GM12872 (cell line): ENCODE measurements at regions not wholly inside any gene's neighbourhood (a gene's known extent, or its start where the extent isn't known, plus 50 kb on each side); places are given as distances from the start of the nearest gene placed in this dataset.

Source experiments
- CTCF ChIP-seq: IDR thresholded peaks from 3 replicates; pipeline ENCODE4 v1.5.1; 2011; ENCODE audit warnings: low read depth, mild to moderate bottlenecking, low read length, moderate library complexity; ENCODE audit not compliant: insufficient read depth

GRCh38 chr2:71849111-71849510 is 298.6 kb downstream of the CYP26B1 start:
- no peak for TF ChIP-seq CTCF

- no peak for TF ChIP-seq CTCF
Observed at GRCh38 chr2:71846669-71847291, 300.9 kb downstream of the CYP26B1 start.

- TF ChIP-seq CTCF, result no peak
Observed at GRCh38 chr2:71846072-71846471, 301.6 kb downstream of the CYP26B1 start.

- TF ChIP-seq CTCF, result no peak
Observed at GRCh38 chr2:71844967-71845366, 302.7 kb downstream of the CYP26B1 start.

- no peak for TF ChIP-seq CTCF
Observed at GRCh38 chr2:71843391-71843850, 304.2 kb downstream of the CYP26B1 start.

- TF ChIP-seq CTCF, result no peak
Observed at GRCh38 chr2:71842744-71843143, 304.9 kb downstream of the CYP26B1 start.

- TF ChIP-seq CTCF, result no peak
Observed at GRCh38 chr2:71839826-71840225, 307.8 kb downstream of the CYP26B1 start.
